Kidney (tissue), 13 donors: ENCODE measurements at regions not wholly inside any gene's neighbourhood (a gene's known extent, or its start where the extent isn't known, plus 50 kb on each side); places are given as distances from the start of the nearest gene placed in this dataset.
A peak's percentile ranks its signal among the peaks of the same experiment; 100 is the strongest.

Experiments used
- DNase-seq, 5 donors: peaks; one replicate each; pipeline ENCODE4 v3.0.0-alpha.2; 2013 to 2020
- FAIRE-seq: peaks from 2 replicates; lab custom pipeline; 2012; peaks lifted over from hg19 to GRCh38; lab: Jason Lieb, UNC
- H3K27ac ChIP-seq, 2 donors: one replicate each; pipeline ENCODE4 v1.7.0; 2013; ENCODE audit warnings: low read depth in 2 of 2, low read length in 2 of 2, inconsistent platforms in 1 of 2
- H3K27me3 ChIP-seq: one replicate; pipeline ENCODE4 v1.7.1; 2013; ENCODE audit warnings: low read length, inconsistent platforms; ENCODE audit not compliant: control insufficient read depth, insufficient read depth
- H3K36me3 ChIP-seq, 3 donors: one replicate each; pipeline versions ENCODE4 v1.7.0 to v1.7.1; 2013; ENCODE audit warnings: low read length in 3 of 3, control low read depth in 1 of 3, inconsistent platforms in 1 of 3; ENCODE audit not compliant: insufficient read depth in 3 of 3, control insufficient read depth in 2 of 3
- H3K4me1 ChIP-seq, 3 donors: one replicate each; pipeline versions ENCODE4 v1.7.0 to v1.7.1; 2013; ENCODE audit warnings: low read length in 3 of 3, inconsistent platforms in 1 of 3, low read depth in 1 of 3; ENCODE audit not compliant: control insufficient read depth in 2 of 3, insufficient read depth in 2 of 3
- H3K4me3 ChIP-seq, 3 donors: one replicate each; pipeline versions ENCODE4 v1.7.0 to v1.8.1; 2013; ENCODE audit warnings: low read length in 3 of 3, control low read depth in 1 of 3, inconsistent platforms in 1 of 3
- H3K9ac ChIP-seq, 3 donors: one replicate each; pipeline versions ENCODE4 v1.7.0 to v1.7.1; 2013; ENCODE audit warnings: low read length in 3 of 3, control low read depth in 1 of 3, inconsistent platforms in 1 of 3
- H3K9me3 ChIP-seq, 3 donors: one replicate each; pipeline versions ENCODE4 v1.7.0 to v1.7.1; 2013; ENCODE audit warnings: low read length in 3 of 3, control low read depth in 1 of 3, inconsistent platforms in 1 of 3; ENCODE audit not compliant: control insufficient read depth in 2 of 3, insufficient read depth in 1 of 3
- intact Hi-C: fragments of 100-400 bp; cut with DNase I; formaldehyde crosslinking; loops from one replicate; pipeline ENCODE4 v1.11.1; 2022
- TF ChIP-seq, protein P1 (sequence below): IDR thresholded peaks from 3 replicates; pipeline ENCODE4 v1.5.1; 2012; ENCODE audit warnings: mild to moderate bottlenecking, moderate library complexity, borderline replicate concordance; ENCODE audit not compliant: insufficient read depth; ENCODE audit errors: extremely low read depth
- donor health status: control.
- donor health status: control.
- donor health status: control.
- donor health status: control.
- donor health status: control.
- donor health status: DM: yes; HTN: yes; CAD: no.
- donor health status: Normal renal cell carcinoma (clear cell type).

DNA sequence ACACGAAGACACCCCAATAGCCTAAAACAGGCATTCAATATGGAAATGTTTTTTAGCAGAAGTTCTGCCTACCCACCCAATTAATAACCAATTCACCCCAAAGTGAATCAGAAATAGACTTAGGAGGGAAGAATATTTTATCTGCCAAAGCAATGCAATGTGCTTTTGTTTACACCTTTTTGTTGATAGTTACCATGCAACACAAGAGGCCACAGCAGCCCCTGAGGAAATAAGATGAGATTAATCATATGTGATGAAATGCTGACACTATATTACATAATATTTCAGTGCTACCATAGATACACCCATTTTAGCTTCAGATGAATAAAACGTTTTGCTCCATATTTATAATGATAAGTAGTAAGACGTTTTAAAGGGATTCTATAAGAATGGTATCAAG, 60.9 kb upstream of the RGS2 start:
- no peaks in the 10 kb centered on the region for H3K9me3 ChIP-seq
- no peaks in the 10 kb centered on the region for H3K27me3 ChIP-seq
- intact Hi-C loops: no loop called here
- H3K27ac ChIP-seq: no peak overlapping the region
- no peak overlapping the region for H3K4me3 ChIP-seq
- no peaks in the 10 kb centered on the region for H3K36me3 ChIP-seq
- H3K9ac ChIP-seq: no peak overlapping the region
- no peak for DNase-seq
- TF ChIP-seq, protein P1, sequence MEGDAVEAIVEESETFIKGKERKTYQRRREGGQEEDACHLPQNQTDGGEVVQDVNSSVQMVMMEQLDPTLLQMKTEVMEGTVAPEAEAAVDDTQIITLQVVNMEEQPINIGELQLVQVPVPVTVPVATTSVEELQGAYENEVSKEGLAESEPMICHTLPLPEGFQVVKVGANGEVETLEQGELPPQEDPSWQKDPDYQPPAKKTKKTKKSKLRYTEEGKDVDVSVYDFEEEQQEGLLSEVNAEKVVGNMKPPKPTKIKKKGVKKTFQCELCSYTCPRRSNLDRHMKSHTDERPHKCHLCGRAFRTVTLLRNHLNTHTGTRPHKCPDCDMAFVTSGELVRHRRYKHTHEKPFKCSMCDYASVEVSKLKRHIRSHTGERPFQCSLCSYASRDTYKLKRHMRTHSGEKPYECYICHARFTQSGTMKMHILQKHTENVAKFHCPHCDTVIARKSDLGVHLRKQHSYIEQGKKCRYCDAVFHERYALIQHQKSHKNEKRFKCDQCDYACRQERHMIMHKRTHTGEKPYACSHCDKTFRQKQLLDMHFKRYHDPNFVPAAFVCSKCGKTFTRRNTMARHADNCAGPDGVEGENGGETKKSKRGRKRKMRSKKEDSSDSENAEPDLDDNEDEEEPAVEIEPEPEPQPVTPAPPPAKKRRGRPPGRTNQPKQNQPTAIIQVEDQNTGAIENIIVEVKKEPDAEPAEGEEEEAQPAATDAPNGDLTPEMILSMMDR: no peak
- H3K4me1 ChIP-seq: no peaks in the 10 kb centered on the region
- no peak for FAIRE-seq

DNA sequence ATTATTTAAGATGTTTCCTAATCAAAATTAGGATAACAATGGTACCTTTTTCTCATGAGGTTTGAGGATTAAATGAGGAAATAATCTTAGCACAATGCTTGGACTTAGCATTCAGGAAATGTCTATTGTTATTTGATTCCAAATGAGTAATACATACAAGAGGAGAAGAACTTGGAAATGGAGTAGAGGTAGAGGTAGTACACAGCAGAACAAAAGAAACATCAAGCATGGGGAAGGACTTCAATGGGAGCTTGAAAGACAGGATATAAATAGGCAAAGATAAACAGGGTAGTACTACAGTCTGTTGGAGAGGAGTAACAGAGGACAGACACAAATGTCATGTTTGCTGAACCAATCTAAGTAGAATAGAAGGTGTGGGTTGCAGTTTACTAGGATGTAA, 59.5 kb upstream of the RGS2 start:
- no peak for FAIRE-seq
- no peak overlapping the region for H3K9ac ChIP-seq

DNA sequence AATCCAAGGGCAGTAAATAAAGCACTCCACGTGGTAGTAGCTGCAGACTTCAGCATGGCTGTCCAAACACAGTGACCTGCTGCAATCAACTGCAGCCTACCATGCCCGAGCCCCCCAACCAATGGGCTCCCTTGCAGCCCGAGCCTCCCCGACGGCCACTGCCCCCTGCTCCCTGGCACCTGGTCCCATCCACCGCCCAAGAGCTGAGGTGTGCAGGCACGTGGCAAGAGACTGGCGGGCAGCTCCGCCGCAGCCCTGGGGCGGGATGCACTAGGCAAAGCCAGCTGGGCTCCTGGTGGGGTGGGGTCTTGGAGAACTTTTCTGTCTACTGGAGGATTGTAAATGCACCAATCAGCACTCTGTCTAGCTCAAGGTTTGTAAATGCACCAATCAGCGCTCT, 57.6 kb upstream of the RGS2 start:
- Histone ChIP-seq H3K9ac (no peak overlapping the region), H3K27me3 (no peaks in the 10 kb centered on the region), H3K4me3 (no peak overlapping the region), H3K4me1 (no peaks in the 10 kb centered on the region), H3K9me3 (no peaks in the 10 kb centered on the region), H3K36me3 (no peaks in the 10 kb centered on the region), H3K27ac (no peak overlapping the region)
- intact Hi-C loops: no loop called here
- TF ChIP-seq, protein P1: no peak
- FAIRE-seq (no peak), DNase-seq (peak in 1 of 5 donors; percentile 54)

More for the DNA sequence above, 59.5 kb upstream of the RGS2 start:
- no peak overlapping the region for H3K27ac ChIP-seq
- H3K4me3 ChIP-seq: no peak overlapping the region
- H3K27me3 ChIP-seq: no peaks in the 10 kb centered on the region
- H3K4me1 ChIP-seq: no peaks in the 10 kb centered on the region
- intact Hi-C loops: no loop called here
- no peaks in the 10 kb centered on the region for H3K9me3 ChIP-seq
- H3K36me3 ChIP-seq: no peaks in the 10 kb centered on the region
- TF ChIP-seq, protein P1: no peak
- no peak for DNase-seq

DNA sequence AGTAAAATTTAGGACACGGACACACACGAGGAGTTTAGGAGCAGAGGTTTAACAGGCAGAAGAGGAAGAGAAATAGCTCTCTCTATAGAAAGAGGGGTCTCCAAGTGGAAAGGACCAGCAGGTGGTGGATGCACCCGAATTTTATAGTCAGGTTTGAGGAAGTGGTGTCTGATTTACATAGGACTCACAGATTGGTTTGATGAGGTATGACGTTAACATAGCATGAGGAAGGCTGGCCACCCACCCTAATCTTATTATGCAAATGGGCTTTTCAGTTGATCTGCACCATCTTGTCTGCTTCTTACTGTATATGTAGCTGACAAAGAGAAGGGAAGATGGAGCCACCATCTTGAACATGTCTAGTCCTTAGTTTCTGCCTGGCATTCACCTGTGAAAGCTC, 52.5 kb upstream of the RGS2 start:
- H3K4me1 ChIP-seq: no peaks in the 10 kb centered on the region
- no peak for DNase-seq
- H3K9me3 ChIP-seq: no peaks in the 10 kb centered on the region
- no peaks in the 10 kb centered on the region for H3K27me3 ChIP-seq
- H3K9ac ChIP-seq: no peak overlapping the region
- intact Hi-C loops: no loop called here
- no peak overlapping the region for H3K4me3 ChIP-seq
- FAIRE-seq: no peak
- H3K27ac ChIP-seq: no peak overlapping the region
- H3K36me3 ChIP-seq: no peaks in the 10 kb centered on the region
- TF ChIP-seq, protein P1: no peak
